A549 (cell line): ENCODE measurements at regions not wholly inside any gene's neighbourhood (a gene's known extent, or its start where the extent isn't known, plus 50 kb on each side); places are given as distances from the start of the nearest gene placed in this dataset.

Experiments
- CEBPB ChIP-seq, 2 experiments: fragments of >200 bp in 1 of 2; sonication (Bioruptor Twin) in 1 of 2; formaldehyde crosslinking in 1 of 2; IDR thresholded peaks; 2 replicates each; pipeline ENCODE4 v1.6.1; 2012 to 2016
- EP300 ChIP-seq, 2 experiments: fragments of >200 bp; sonication (Bioruptor Twin); formaldehyde crosslinking; IDR thresholded peaks; 2 replicates in 1 of 2; 3 replicates in 1 of 2; pipeline ENCODE4 v1.6.1; 2016 to 2017
- TF ChIP-seq, protein P1 (sequence below): fragments of >200 bp; sonication (Bioruptor Twin); formaldehyde crosslinking; IDR thresholded peaks from 3 replicates; pipeline ENCODE4 v1.5.1; 2016

DNA sequence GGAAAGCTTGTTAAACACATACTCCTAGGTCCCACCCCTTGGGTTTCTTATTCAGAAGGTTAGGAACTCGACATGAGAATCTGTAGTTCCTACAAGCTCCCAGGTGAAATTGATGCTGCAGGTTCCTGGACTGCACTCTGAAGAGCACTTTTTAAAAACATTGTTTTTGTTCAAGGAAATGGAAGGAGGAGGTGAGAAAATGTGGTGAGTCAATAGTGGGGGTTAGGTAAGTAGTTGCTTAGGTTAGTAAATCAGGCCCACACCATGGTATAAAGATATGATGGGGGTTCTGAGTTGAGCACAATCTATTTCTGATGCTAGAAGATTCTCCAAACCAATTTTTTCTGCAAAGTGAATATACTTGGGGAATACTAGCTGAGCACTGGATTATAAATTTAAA is 450.3 kb downstream of the CCDC91 start:
- TF ChIP-seq, protein P1, sequence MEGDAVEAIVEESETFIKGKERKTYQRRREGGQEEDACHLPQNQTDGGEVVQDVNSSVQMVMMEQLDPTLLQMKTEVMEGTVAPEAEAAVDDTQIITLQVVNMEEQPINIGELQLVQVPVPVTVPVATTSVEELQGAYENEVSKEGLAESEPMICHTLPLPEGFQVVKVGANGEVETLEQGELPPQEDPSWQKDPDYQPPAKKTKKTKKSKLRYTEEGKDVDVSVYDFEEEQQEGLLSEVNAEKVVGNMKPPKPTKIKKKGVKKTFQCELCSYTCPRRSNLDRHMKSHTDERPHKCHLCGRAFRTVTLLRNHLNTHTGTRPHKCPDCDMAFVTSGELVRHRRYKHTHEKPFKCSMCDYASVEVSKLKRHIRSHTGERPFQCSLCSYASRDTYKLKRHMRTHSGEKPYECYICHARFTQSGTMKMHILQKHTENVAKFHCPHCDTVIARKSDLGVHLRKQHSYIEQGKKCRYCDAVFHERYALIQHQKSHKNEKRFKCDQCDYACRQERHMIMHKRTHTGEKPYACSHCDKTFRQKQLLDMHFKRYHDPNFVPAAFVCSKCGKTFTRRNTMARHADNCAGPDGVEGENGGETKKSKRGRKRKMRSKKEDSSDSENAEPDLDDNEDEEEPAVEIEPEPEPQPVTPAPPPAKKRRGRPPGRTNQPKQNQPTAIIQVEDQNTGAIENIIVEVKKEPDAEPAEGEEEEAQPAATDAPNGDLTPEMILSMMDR = no peak
- TF ChIP-seq EP300 (IDR thresholded peaks at IDR 0.05) = no peak
- no peak for TF ChIP-seq CEBPB (IDR thresholded peaks at IDR 0.05)
